ENCODE measurements at regions not wholly inside any gene's neighbourhood (a gene's known extent, or its start where the extent isn't known, plus 50 kb on each side); places are given as distances from the start of the nearest gene placed in this dataset.

GRCh38 chr11:97367406-97368083 is 977.7 kb downstream of the JRKL start:
- no peak for DNase-seq

GRCh38 chr11:97389270-97389669 is 999.5 kb downstream of the JRKL start:
- 21 to 28% methylated on average over 2 of the region's 2 CpGs for WGBS, 2 donors
- no peak overlapping the region for H3K27ac ChIP-seq
- intact Hi-C loops (cut with DNase I): no loop called here
- H3K4me1 ChIP-seq: no peaks in the 10 kb centered on the region
- H3K36me3 ChIP-seq: no peaks in the 10 kb centered on the region
- TF ChIP-seq CTCF (IDR thresholded peaks at IDR 0.05) (no peak), POLR2A (IDR thresholded peaks at IDR 0.05) (no peak)
- DNase-seq: no peak
- no peaks in the 10 kb centered on the region for H3K27me3 ChIP-seq
- H3K4me3 ChIP-seq: no peak overlapping the region
- H3K9me3 ChIP-seq: no peaks in the 10 kb centered on the region

More at GRCh38 chr11:97367406-97368083, 977.7 kb downstream of the JRKL start:
- Histone ChIP-seq H3K36me3 (no peaks in the 10 kb centered on the region), H3K4me3 (no peak overlapping the region), H3K4me1 (no peaks in the 10 kb centered on the region), H3K27ac (no peak overlapping the region), H3K27me3 (no peaks in the 10 kb centered on the region), H3K9me3 (no peaks in the 10 kb centered on the region)
- WGBS, 2 donors: 80 to 88% methylated on average over 4 to 7 of the region's 10 CpGs
- TF ChIP-seq CTCF (IDR thresholded peaks at IDR 0.05) (no peak), POLR2A (IDR thresholded peaks at IDR 0.05) (no peak)
- intact Hi-C loops (cut with DNase I): no loop called here

- TF ChIP-seq POLR2A (IDR thresholded peaks at IDR 0.05): no peak
- DNase-seq: no peak
- Histone ChIP-seq H3K4me1 (no peaks in the 10 kb centered on the region), H3K9me3 (no peaks in the 10 kb centered on the region), H3K4me3 (no peak overlapping the region), H3K36me3 (no peaks in the 10 kb centered on the region), H3K27ac (no peak overlapping the region), H3K27me3 (no peaks in the 10 kb centered on the region)
- WGBS, 2 donors: 47 to 72% methylated on average over 3 to 4 of the region's 4 CpGs
- intact Hi-C loops (cut with DNase I): no loop called here
Measured at GRCh38 chr11:97398246-97398645, 1008.4 kb downstream of the JRKL start.

GRCh38 chr11:97409141-97409540 is 1019.3 kb downstream of the JRKL start:
- WGBS, 2 donors: 50% methylated on average over 1 of the region's 1 CpG; no CpG with 5 or more reads in 1 of the 2 donors
- Histone ChIP-seq H3K4me3 (no peak overlapping the region), H3K9me3 (peaks cover 0 to 20% (median 8%) of the 10 kb centered on the region in 3 donors), H3K36me3 (no peaks in the 10 kb centered on the region), H3K27me3 (no peaks in the 10 kb centered on the region), H3K4me1 (no peaks in the 10 kb centered on the region), H3K27ac (no peak overlapping the region)
- intact Hi-C loops (cut with DNase I): no loop called here
- no peak for TF ChIP-seq CTCF (IDR thresholded peaks at IDR 0.05)
- no peak for TF ChIP-seq POLR2A (IDR thresholded peaks at IDR 0.05)
- no peak for DNase-seq

- H3K9me3 ChIP-seq: peaks cover 0 to 9% (median 0%) of the 10 kb centered on the region in 3 donors
- no peaks in the 10 kb centered on the region for H3K4me1 ChIP-seq
- TF ChIP-seq POLR2A (IDR thresholded peaks at IDR 0.05) (no peak), CTCF (IDR thresholded peaks at IDR 0.05) (no peak)
- no peak overlapping the region for H3K4me3 ChIP-seq
- no peak overlapping the region for H3K27ac ChIP-seq
- H3K36me3 ChIP-seq: no peaks in the 10 kb centered on the region
- WGBS, 2 donors: 62 to 64% methylated on average over 2 of the region's 2 CpGs
- H3K27me3 ChIP-seq: no peaks in the 10 kb centered on the region
- intact Hi-C loops (cut with DNase I): no loop called here
- no peak for DNase-seq
Measured at GRCh38 chr11:97414801-97415200, 1025.0 kb downstream of the JRKL start.

GRCh38 chr11:97419729-97420128 is 1029.9 kb downstream of the JRKL start:
- Histone ChIP-seq H3K4me1 (no peaks in the 10 kb centered on the region), H3K27me3 (no peaks in the 10 kb centered on the region), H3K4me3 (no peak overlapping the region), H3K27ac (no peak overlapping the region), H3K36me3 (no peaks in the 10 kb centered on the region), H3K9me3 (no peaks in the 10 kb centered on the region)
- DNase-seq: no peak
- intact Hi-C loops (cut with DNase I): no loop called here
- TF ChIP-seq POLR2A (IDR thresholded peaks at IDR 0.05) (no peak), CTCF (IDR thresholded peaks at IDR 0.05) (no peak)

All from esophagus squamous epithelium (tissue), 5 donors.